Uterus (tissue), 2 donors: ENCODE measurements at regions not wholly inside any gene's neighbourhood (a gene's known extent, or its start where the extent isn't known, plus 50 kb on each side); places are given as distances from the start of the nearest gene placed in this dataset.

Experiments used
- POLR2A ChIP-seq, 2 donors: fragments of 450-650 bp; IDR thresholded peaks; one replicate each; pipeline ENCODE4 v1.6.1; 2016; ENCODE audit warnings: antibody characterized with exemption in 2 of 2, mild to moderate bottlenecking in 1 of 2, moderate library complexity in 1 of 2
- TF ChIP-seq, protein P1 (sequence below), 4 experiments: fragments of 200-600 bp in 2 of 4; fragments of 450-650 bp in 2 of 4; sonication (generic) in 2 of 4; IDR thresholded peaks; one replicate each; pipeline ENCODE4 v1.5.1; 2016 to 2019; ENCODE audit warnings: antibody characterized with exemption in 4 of 4, mild to moderate bottlenecking in 2 of 4, moderate library complexity in 1 of 4

DNA sequence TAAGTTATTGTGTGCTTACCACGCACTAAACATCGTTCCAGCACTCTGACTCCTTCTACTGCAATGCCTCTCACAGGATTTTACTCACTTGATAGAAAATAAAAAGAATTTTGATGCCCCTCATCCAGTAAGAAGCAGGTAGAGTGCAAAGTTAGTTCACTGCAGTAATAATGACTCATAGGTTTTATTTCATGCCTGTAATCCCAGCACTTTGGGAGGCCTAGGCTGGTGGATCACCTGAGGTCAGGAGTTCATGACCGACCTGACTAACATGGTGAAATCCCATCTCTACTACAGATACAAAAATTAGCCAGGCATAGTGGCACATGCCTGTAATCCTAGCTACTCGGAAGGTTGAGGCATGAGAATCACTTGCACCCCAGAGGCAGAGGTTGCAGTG is 190.6 kb downstream of the RAD51AP2 start:
- TF ChIP-seq, protein P1, sequence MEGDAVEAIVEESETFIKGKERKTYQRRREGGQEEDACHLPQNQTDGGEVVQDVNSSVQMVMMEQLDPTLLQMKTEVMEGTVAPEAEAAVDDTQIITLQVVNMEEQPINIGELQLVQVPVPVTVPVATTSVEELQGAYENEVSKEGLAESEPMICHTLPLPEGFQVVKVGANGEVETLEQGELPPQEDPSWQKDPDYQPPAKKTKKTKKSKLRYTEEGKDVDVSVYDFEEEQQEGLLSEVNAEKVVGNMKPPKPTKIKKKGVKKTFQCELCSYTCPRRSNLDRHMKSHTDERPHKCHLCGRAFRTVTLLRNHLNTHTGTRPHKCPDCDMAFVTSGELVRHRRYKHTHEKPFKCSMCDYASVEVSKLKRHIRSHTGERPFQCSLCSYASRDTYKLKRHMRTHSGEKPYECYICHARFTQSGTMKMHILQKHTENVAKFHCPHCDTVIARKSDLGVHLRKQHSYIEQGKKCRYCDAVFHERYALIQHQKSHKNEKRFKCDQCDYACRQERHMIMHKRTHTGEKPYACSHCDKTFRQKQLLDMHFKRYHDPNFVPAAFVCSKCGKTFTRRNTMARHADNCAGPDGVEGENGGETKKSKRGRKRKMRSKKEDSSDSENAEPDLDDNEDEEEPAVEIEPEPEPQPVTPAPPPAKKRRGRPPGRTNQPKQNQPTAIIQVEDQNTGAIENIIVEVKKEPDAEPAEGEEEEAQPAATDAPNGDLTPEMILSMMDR (IDR thresholded peaks at IDR 0.05): no peak
- TF ChIP-seq POLR2A (IDR thresholded peaks at IDR 0.05): no peak
